Amniotic stem cell (primary cell): ENCODE measurements at regions not wholly inside any gene's neighbourhood (a gene's known extent, or its start where the extent isn't known, plus 50 kb on each side); places are given as distances from the start of the nearest gene placed in this dataset.

Experiments used
- DNase-seq: peaks from one replicate; lab custom pipeline; 2025; lab: John Stamatoyannopoulos, UW

DNA sequence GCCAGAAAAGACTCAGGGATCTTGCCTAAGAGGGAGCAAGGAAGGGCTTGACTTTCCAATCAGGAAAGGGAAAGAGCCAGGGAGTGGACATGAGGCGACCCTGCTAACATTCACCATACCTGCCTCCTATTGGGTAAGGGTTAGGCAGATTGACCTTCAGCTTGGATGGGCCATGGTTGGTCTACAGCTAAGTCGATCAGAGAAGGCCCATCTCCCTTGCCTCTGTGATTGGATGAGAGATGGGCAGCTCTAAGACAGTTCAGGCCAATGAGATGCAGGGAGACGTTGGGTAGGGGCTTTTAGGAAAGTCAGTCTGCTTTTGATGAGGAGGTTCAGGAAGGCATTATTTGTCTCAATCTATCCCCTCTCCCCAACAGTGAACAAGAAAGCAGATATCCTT is 135.0 kb upstream of the STC2 start:
- no peak for DNase-seq

DNA sequence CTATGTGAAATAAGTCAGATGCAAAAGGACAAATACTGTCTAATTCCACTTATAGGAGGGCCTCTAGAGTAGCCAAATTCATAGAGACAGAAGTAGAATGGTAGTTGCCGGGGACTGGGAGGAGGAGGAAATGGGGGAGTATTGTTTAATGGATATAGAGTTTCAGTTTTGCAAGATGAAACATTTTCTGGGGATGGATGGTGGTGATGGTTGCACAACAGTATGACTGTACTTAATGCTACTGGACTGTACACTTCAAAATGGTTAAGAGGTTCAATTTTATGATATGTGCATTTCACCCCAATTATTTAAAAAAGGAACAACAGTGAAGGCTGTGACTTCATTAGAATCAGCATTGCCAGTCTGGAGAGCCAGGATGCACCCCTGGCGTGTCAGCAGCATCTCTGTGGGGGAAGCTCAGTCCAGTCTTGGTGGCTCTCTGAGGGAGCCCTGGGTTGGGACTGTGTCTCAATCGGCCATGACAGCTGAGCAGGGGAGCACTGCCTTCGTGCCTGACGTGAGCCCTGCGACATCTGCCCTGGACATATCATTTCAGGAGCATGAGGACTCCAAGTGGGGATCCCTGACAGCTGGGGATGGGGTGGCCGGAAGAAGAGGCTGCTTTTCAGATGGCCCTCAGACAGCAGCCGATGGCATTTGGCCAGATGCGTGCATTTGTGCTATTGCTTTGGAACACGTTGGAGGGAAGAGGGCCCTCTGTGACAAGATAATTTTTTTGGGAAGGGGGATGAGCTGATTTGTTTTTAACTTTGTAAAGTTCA is 130.8 kb upstream of the STC2 start:
- DNase-seq: no peak

DNA sequence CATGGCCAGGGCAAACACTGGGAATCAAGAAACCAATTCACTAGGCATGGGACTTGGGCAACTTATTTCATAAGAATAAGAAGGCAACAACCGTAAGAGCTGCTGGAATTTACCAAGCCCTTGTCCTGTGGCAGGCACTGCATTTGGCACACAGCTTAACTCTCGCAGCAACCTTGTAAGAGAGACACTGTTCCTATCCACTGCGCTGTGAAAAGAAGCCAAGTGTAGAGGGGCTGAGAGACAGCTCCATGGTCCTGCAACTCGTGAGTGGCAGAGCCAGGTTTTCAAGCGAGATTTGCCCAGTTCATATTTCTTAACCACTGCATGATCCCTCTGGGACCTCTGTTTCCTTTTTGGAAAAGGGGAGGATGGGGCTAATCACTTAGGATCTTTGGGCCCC is 129.3 kb upstream of the STC2 start:
- no peak for DNase-seq

DNA sequence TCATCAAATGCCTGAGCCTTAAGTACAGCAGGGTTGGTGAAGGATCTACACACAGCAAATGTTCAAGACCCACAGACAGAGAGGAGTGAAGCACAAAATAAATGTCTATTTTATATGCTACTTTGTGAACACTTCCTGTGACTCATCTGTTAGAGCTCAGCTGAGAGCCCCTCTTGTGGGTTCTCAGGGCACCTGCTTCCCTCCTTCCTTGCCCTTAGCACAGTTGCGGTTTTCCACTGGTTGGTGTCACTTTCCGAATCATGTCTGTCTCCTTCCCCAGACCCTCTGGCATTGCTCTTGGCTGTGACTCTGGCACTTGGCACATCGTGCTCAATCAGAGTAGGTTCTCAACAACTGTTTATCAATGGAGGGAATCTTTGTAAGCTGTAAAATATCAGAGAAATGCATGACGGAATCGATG is 128.5 kb upstream of the STC2 start:
- no peak for DNase-seq

DNA sequence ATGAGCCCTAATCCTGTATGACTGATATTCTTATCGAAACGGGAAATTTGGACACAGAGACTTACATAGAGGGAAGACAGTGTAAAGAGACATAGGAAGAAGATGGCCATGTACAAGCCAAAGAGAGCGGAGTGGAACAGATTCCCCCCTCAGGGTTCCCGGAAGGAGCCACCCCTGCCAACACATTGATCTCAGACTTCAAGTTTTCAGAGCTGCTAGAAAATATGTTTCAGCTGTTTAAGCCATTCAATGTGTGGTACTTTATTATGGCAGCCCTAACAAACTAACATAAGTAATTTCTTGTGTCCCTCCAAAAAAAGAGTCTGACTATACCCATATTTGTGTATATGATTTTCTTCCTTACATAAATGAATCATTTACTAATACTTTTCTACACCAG is 128.0 kb upstream of the STC2 start:
- no peak for DNase-seq

DNA sequence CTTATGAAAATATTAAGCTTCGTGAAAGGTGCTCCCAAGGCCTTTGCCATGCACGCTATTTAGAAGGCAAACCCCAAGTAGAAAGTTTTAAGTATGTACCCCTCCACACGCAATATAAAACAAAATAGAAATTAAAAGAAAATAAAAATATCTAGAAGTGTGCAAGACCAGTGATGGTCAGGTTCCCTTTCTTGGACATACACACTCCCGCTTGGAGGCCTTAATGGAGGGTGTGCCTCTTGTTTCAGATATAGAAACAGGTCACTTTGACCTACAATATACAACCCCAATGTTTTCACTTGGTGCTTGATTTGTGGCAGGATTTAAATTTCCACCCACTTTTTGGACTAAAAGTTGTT is 127.4 kb upstream of the STC2 start:
- no peak for DNase-seq

DNA sequence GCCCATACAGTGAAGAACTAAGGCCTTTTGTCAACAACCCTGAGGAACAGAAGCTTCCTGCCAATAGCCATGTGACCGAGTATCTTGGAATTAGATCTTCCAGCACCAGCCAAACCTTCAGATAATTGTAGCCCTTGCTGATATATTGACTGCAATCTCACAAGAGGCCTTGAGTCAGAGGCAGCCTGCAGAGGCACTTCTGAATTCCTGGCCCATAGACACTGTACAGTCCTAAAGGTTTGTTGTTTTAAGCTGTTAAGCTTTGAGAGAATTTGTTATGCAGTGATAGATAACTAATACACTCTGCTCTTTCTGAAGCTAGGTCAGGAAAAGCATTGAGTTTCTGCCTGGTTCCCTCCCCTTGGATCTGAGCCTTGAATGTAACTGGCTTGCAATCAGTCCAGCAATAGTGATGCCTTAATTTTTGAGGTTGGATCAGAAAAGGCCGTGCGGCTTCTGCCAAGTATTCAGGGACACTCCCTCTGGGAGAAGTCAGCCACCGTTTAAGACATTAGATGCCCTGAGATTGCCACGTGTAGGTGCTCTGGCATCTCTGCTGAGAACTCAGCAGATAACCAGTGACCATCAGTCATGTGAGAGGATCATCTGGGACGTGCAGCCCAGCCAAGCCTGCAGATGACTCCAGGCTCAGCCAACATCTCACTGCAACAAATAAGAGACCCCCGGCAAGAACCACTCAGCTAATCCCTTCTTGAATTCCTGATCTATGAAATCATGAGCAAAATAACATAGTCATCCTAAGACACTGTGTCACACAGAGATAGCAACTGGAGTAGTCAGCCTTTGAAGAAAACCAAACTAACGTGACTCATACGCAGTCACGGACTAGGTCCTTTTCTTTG is 126.8 kb upstream of the STC2 start:
- peak; percentile 99 for DNase-seq

DNA sequence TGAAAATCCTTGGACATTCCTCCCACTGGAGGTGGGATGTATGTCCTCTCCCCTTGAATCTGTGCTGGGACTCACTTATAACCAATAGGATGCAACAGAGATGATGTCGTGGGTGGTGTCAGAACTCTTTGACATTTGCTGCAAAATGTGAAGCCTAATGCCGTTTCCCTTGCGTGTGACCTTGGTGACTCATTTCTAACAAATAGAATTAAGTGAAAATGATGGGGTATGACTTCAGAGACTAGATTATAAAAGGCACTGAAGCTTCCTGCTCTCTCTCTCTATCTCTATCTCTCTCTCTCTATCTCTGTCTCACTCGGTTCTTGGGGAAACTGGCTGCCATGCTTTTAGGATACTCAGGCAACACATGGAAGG is 126.1 kb upstream of the STC2 start:
- DNase-seq: peak; percentile 61

DNA sequence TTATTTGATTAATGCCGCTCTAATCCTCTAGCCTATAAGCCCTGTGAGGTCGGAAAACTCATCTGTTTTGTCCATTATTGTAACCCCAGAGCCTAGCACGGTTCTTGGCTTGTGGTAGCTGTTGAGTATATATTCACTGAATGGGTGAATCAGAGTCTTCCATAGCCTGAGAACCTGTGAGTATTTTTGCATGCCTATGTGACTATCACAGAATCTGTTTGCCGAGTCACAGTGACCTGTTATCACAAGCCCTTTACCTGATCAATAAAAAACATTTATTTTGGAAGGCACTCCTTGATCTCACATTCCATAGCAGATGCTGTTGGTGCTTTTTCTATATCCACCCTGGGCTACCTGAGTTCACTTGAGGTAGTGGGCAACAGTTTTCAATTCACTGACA is 125.0 kb upstream of the STC2 start:
- DNase-seq: no peak

DNA sequence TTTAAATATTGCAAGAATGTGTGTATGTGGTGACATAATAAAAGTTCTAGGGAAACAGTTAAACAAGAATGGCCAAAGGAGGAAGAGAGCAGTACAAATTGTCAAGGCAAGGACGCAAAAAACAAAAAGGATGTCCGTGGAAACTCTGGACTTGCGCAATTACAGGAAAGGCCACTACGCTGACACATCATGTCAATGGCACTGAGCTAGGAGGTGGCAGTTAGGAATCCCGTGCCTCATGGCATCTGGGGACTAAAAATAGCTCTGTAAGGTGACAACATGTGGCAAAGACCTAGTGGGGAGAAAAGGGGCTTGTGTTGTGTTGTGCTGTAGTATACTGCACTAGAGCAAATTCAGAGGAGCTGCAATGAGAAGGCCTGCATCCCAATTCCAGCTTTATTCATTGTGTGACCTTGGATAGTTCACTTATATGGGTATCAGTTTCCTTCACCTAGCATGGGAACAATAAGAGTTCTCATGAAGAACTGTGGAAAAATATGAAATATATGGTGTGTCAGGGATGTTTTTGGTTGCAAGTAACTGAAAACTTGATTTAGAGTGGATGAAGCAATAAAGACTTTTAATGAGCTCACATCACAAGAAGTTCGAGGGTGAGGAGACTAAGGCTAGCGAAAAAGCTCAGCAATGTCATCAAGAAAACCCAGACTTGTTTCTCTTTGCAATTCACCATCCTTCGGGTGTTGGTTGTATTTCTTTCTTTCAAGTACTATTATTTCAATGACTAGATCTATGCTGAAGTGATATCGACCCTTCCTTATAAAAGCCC is 124.1 kb upstream of the STC2 start:
- DNase-seq: no peak

DNA sequence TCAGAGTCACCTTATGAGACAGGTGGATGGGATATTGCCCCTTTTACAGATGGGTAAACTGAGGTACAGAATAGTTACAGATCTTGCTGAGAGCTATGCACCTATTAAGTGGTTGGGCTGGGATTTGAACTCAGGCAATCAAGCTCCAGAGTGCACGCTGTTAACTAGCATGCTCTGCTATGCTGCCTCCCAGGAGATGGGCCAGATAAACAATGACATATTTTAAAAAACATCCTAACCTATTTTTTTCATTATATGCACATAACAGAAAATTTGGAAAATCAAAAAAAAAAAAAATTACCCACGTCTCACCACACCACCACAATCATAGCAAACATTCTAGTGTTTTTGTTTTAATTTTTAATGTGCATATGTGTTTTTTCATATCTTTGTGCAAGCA is 123.4 kb upstream of the STC2 start:
- no peak for DNase-seq

DNA sequence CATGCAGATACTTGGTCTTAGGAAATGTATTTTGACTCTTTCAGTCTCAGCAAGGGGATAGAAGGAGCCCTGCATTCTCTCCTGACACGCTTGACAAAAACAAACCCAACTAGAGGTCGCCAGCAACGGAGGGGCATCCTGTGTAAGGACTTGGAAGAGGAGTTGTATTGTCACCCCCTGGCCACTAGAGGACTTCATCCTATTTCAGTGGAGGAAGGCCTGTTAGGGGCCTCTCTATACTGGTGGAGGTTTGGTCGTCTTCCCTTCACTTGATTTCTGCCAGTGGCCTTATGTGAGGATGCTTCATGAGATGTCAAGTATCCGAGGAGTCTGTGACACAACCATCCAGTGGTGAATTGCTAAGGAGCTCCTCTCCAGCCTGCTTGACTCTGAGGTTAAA is 122.8 kb upstream of the STC2 start:
- DNase-seq: no peak

DNA sequence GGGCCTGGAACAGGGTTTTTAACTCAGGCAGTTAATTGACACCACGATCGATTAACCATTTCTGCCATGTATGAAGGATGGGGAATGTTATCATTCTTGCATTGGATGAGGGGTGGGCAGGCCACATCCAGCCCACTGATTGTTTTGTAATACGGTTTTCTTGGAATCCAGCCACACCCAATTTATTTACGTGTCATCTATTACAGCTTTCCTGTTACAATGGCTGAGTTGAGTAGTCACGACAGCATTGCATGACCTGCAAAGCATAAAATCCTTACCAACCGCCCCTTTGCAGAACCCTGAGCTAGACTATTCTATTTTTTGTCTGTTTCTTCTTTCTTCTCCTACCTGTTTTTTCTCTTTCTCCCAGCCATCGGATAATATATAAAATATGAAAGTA is 122.0 kb upstream of the STC2 start:
- no peak for DNase-seq

DNA sequence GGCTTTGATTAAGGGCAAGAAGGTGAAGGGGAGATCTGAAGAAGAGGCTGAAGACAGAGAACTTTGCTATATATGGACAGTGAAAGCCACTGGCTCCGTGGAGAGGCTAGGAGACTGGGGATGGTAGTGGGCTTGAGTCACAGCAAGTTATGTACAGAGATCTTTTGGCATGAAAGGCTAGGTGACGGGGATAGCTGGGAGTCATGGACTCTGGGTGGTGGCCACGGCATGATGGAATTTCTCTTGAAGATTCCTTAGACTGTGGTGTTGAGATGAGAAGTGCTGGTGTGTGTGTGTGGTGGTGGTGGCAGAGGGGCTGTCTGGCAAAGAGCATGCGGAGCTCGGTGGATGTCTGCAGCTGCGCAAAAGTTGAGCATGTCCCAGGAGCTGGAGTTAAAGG is 120.6 kb upstream of the STC2 start:
- DNase-seq: no peak

DNA sequence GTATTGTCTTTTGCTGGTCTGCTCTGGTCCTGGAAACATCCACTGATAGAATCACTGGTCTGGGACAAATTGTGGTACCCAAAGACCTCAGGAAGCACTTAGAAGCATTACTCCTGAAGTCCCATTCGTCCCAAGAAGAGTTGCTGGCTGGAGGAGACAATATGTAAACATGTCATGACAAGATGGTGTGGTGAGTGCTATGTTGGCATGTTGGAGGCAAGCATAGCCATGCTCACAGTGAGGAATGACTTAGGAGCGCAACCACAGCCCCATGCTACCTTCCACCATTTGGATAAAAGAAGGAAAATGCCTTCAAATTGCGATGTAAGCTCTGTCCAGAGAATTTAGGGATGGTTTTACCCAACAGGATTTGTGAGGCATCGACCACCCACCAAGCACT is 115.8 kb upstream of the STC2 start:
- DNase-seq: no peak

DNA sequence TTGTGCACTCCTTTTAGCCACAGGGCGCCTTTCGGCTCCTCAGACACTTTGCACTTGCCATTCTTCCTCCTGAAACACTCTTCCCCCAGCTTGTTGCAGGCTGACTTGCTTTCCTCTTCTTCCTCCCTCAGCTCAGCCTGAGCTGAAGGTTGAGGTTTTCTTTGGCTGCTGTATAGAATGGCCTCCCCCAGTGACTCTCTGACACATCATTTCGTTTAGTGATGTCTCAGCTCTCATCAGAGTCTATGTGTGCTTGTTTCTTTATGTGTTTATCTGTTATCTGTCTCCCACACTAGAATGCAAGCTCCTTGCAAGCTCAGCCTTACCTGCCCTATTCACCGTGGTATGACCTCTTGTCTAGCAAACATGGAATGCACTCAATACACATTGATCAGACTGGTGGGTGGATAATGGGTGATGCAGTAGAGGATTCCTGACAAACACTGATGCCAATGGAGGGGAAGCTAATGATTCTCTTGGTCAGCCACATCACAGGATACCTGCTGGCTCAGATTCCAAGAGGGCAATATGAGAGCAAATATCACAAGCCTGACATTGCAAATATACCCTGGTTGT is 112.9 kb upstream of the STC2 start:
- no peak for DNase-seq

DNA sequence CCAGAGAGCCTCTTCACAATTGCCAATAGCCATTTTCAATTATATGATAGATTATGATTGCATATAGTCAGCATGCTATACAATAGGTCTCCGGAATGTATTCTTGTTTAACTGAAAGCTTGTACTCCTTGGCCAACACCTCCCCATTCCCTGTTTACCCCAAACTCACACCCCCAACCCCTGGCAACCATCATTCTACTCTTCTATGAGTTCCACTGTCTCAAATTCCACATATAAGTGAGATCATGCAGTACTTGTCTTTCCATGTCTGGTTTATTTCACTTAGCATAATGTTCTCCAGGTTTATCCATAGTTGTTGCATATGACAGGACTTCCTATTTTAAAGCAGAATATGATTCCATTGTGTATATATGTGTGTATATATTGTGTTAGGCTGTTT is 110.7 kb upstream of the STC2 start:
- no peak for DNase-seq

DNA sequence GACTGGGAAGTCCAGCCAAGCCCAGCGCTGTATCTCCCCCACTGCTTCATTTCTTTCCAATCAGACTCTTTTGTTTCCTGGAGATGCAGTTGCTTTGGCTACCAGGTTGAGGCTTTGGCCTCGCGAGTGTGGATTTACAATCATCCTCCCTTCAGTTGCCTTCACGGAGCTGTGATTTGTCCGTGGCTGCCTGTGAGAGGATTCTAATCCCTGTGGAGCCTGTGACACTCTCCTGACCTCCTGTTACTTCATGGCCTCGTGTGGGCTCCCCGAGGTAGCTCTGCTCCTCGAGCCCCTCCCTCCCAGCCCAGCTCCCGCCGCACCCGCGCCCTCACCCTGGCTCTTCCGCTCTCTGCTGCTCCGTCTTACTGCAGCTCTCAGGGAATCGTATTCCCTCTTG is 107.2 kb upstream of the STC2 start:
- no peak for DNase-seq

DNA sequence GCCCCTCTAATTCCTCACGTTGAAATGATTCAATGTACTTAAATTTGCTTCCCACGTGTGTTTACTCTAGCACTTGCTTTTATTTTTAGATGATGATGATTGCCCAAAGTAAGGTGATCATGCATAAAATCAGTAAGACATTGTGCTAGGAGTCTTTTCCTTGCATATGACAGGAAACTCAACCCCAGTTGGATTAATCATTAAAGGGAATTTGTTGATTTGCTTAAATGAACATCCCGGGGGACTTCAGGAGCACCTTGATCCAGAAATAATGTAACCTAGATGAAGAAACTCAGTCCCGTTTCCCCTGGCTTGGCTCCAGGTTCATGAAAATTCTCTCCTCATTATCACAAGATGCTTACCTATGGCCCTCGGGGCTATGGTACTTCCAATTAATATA is 106.1 kb upstream of the STC2 start:
- no peak for DNase-seq

DNA sequence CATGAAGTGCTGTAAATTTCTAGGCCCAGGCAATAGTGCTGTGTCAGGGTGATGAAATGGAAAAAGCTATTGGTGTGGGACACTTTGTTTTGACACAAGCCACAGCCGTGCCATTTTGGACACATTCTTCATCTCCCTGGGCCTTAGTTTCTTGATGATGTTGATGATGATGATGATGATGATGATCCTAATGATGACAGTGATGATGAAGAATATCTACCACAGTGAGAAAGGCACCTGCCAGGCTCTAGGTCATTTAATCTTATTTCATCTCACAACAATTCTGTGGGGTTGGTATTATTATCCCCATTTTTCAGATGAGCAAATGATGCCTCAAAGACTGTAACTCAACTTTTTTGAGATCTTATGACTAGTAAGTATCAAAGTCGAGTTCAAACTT is 102.2 kb upstream of the STC2 start:
- no peak for DNase-seq

DNA sequence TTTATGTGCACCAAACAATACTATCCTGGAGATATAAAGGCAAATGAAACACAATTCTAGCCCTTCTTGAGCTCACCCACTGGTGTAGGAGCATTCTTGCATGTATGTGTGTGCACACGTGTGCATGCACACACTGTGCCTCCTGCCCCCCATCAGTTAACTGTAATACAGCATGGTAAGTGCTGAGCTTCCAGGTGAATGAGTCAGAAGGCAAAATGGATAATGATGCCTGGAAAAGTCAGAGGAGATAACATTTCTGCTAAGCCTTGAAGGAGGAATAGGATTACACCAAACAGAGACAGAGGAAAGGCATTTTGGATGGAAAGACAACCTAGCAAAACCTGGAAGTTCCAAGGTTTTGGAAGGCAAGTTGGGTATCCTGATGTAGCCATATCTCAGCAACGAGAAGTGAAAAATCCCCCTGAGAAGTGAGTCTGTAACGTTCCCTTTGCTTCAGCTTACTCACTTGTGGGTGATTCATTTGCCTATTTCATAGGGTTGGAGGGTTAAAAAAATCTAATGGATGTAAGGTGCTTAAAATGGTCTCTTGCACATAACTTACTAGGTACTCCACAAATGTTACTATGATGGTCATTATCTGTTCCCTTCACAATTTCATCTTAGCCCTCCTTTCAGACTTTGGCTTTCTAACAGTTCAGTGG is 101.4 kb upstream of the STC2 start:
- no peak for DNase-seq
